Psoas muscle (tissue), 7 donors: ENCODE measurements at regions not wholly inside any gene's neighbourhood (a gene's known extent, or its start where the extent isn't known, plus 50 kb on each side); places are given as distances from the start of the nearest gene placed in this dataset.

Experiments used
- ATAC-seq, 4 donors: fragments of 200-7000 bp; cut with Tn5 transposase; one replicate each; pipeline ENCODE4 v1.9.1; 2020; ENCODE audit warnings: moderate library complexity in 3 of 4, mild to moderate bottlenecking in 2 of 4
- DNase-seq, 2 donors: peaks; one replicate each; pipeline ENCODE4 v3.0.0-alpha.2; 2020
- H3K27ac ChIP-seq: fragments of 200-600 bp; one replicate; pipeline ENCODE4 v1.8.0; 2022
- H3K27me3 ChIP-seq, 3 donors: fragments of 200-600 bp in 1 of 3; one replicate each; pipeline versions ENCODE4 v1.6.1 to v1.8.0; 2013 to 2022; ENCODE audit warnings: low read length in 2 of 3, mild to moderate bottlenecking in 2 of 3, moderate library complexity in 1 of 3; ENCODE audit not compliant: insufficient read depth in 3 of 3
- H3K36me3 ChIP-seq, 2 donors: fragments of 200-600 bp in 1 of 2; one replicate each; pipeline versions ENCODE4 v1.6.1 to v1.8.0; 2013 to 2022; ENCODE audit warnings: low read depth in 1 of 2, mild to moderate bottlenecking in 1 of 2, moderate library complexity in 1 of 2; ENCODE audit not compliant: insufficient read depth in 1 of 2
- H3K4me1 ChIP-seq: fragments of 200-600 bp; one replicate; pipeline ENCODE4 v1.8.0; 2022
- H3K4me3 ChIP-seq: fragments of 200-600 bp; one replicate; pipeline ENCODE4 v1.8.0; 2022; ENCODE audit warnings: mild to moderate bottlenecking
- H3K9me3 ChIP-seq: fragments of 200-600 bp; one replicate; pipeline ENCODE4 v1.8.0; 2022
- WGBS, 3 donors: extraction: QIAGEN DNeasy Blood & Tissue Kit; methylation state at CpG; one replicate each; pipeline versions ENCODE4 v1.1.6 to v1.1.7; 2013; 5-methylcytosine and 5-hydroxymethylcytosine counted together
- intact Hi-C, 2 donors: fragments of 100-400 bp; cut with DNase I; formaldehyde crosslinking; loops; one replicate each; pipeline versions ENCODE4 v1.11.0 to v1.14.2; 2022
- TF ChIP-seq, protein P1 (sequence below): fragments of 200-600 bp; IDR thresholded peaks from one replicate; pipeline ENCODE4 v1.8.0; 2022; ENCODE audit warnings: antibody characterized with exemption
- donor health status: healthy with polysubstance abuse.
- donor health status: DM: no; HTN: no; CAD: no; lungs with moderate emphysema.
- donor health status: Bipolar disorder and iron deficiency.
- donor health status: healthy.
- donor health status: DM: yes; HTN: yes; CAD: no.
- donor health status: DM: no; HTN: no; CAD: no.
- donor health status: DM: yes; HTN: yes; CAD: no.

DNA sequence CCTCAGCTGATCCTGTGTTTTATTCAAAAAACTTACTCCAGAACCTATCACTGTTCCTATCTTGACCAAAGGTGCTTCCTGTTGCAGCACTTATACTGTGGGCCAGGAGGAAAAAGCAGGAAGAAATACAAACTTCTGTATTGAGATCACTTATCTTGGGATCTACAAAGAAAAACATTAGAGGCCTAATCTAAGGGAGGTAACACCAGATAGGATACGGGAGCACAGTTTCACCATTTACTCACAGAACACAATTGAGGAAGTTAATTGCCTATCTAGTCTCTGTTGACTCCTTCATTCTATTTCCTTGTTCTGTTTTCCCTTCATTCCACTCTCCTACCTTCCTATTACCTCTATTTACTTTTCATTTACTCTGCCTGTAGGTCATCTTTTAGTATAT is 287.2 kb upstream of the LINC00305 start:
- Histone ChIP-seq H3K9me3 (peaks cover 20% of the 10 kb centered on the region), H3K4me3 (no peak overlapping the region), H3K27ac (no peak overlapping the region), H3K27me3 (no peaks in the 10 kb centered on the region), H3K36me3 (no peaks in the 10 kb centered on the region), H3K4me1 (no peaks in the 10 kb centered on the region)
- TF ChIP-seq, protein P1, sequence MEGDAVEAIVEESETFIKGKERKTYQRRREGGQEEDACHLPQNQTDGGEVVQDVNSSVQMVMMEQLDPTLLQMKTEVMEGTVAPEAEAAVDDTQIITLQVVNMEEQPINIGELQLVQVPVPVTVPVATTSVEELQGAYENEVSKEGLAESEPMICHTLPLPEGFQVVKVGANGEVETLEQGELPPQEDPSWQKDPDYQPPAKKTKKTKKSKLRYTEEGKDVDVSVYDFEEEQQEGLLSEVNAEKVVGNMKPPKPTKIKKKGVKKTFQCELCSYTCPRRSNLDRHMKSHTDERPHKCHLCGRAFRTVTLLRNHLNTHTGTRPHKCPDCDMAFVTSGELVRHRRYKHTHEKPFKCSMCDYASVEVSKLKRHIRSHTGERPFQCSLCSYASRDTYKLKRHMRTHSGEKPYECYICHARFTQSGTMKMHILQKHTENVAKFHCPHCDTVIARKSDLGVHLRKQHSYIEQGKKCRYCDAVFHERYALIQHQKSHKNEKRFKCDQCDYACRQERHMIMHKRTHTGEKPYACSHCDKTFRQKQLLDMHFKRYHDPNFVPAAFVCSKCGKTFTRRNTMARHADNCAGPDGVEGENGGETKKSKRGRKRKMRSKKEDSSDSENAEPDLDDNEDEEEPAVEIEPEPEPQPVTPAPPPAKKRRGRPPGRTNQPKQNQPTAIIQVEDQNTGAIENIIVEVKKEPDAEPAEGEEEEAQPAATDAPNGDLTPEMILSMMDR = no peak
- no peak for DNase-seq
- 65 to 86% (median 79%) methylated on average over 1 of the region's 1 CpG for WGBS, 3 donors
- intact Hi-C loops = no loop called here
- ATAC-seq = no peak

DNA sequence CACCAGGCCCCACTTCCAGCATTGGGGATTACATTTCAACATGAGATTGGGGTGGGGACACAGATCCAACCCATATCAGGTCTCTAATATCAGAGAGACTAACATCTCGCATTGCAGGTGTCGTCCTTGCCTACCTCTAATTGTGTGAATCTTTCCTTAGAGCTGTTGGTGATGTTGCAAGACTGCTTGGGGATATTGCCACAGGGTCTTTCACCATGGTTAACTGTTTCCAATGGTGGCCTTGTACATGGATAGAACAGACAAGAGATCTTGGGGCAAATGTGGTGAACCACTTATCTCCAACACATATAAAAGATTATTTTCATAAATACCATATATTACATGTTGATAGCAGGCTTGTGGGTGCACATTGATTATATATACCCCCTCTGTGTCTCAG is 270.3 kb upstream of the LINC00305 start:
- Histone ChIP-seq H3K27me3 (no peaks in the 10 kb centered on the region), H3K27ac (no peak overlapping the region), H3K4me3 (no peak overlapping the region), H3K36me3 (no peaks in the 10 kb centered on the region), H3K4me1 (no peaks in the 10 kb centered on the region), H3K9me3 (no peaks in the 10 kb centered on the region)
- ATAC-seq = no peak
- intact Hi-C loops = no loop called here
- TF ChIP-seq, protein P1 = no peak
- 87 to 95% (median 88%) methylated on average over 2 of the region's 2 CpGs for WGBS, 3 donors
- no peak for DNase-seq

DNA sequence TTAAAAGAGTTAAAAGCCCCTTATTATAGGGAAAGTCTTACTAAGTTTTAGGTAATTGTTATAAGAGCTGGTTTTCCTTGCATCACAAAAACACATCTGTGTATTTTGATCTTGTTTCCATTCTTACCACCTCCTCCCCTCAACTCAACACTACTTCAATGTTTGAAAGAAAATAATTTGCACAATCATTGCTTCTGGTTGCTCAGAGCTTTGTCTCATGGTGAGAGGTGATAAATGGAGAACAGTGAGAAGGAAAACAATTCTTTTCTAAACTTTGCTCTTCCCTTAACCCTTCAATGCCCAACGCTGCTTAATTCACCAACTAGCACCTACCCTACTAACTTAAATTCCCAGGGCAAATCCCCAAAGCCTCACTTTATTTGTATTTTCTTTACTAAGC is 268.1 kb upstream of the LINC00305 start:
- TF ChIP-seq, protein P1 = no peak
- WGBS, 3 donors = 44 to 71% (median 50%) methylated on average over 1 of the region's 1 CpG

DNA sequence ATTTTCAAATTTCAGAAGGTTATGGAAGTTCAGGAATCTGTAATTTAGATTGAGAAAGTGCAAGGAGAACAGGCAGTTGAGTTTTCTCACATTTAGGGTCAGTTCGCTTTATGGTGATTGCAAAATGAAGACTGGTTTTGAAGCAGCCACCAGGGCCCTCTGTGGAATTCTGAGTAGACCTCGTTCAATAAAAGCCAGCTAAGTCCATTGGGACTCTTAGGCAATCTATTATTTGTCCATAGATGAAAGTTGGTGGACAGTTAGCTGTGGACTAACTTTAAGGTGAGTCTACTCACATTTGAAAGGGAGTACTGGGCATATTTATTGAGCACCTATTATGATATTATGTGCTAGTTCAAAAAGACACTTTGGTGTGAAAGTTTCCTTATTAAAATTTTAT is 266.3 kb upstream of the LINC00305 start:
- DNase-seq (no peak), ATAC-seq (no peak)
- TF ChIP-seq, protein P1 = no peak
- Histone ChIP-seq H3K27ac (no peak overlapping the region), H3K27me3 (no peaks in the 10 kb centered on the region), H3K36me3 (no peaks in the 10 kb centered on the region), H3K4me1 (no peaks in the 10 kb centered on the region), H3K4me3 (no peak overlapping the region), H3K9me3 (no peaks in the 10 kb centered on the region)
- WGBS, 3 donors = 74 to 77% (median 75%) methylated on average over 2 of the region's 2 CpGs
- intact Hi-C loops = no loop called here

More for the DNA sequence above, 268.1 kb upstream of the LINC00305 start:
- Histone ChIP-seq H3K27me3 (no peaks in the 10 kb centered on the region), H3K27ac (no peak overlapping the region), H3K4me1 (no peaks in the 10 kb centered on the region), H3K9me3 (no peaks in the 10 kb centered on the region), H3K36me3 (no peaks in the 10 kb centered on the region), H3K4me3 (no peak overlapping the region)
- ATAC-seq = no peak
- no peak for DNase-seq
- intact Hi-C loops = no loop called here

DNA sequence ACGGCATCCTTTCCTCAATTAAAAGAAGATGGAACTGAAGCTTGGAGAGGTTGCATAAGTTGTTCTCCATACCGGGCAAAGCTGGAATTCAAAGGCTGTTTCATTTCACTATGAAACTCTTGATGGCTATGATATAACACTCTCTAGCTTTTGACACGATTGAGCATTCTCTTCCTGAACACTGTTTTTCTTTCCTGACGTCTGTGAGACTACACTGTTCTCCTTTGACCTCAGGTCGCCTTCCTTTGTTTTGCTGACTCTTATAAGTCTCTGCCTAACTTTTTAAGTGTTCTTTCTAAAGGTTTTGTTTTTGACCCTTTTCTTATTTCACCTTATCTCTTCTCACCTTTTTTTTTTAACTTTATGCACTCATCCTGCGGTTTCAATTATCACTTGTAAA is 261.8 kb upstream of the LINC00305 start:
- Histone ChIP-seq H3K27ac (no peak overlapping the region), H3K9me3 (no peaks in the 10 kb centered on the region), H3K4me3 (no peak overlapping the region), H3K27me3 (no peaks in the 10 kb centered on the region), H3K36me3 (no peaks in the 10 kb centered on the region), H3K4me1 (no peaks in the 10 kb centered on the region)
- intact Hi-C loops = no loop called here
- TF ChIP-seq, protein P1 = no peak
- DNase-seq = no peak
- 54 to 67% (median 57%) methylated on average over 6 of the region's 6 CpGs for WGBS, 3 donors
- ATAC-seq = no peak
